WTC11 (cell line): ENCODE measurements at regions not wholly inside any gene's neighbourhood (a gene's known extent, or its start where the extent isn't known, plus 50 kb on each side); places are given as distances from the start of the nearest gene placed in this dataset.

ENCODE experiments used
- CREM ChIP-seq: sonication (generic); formaldehyde crosslinking; IDR thresholded peaks from 2 replicates; pipeline ENCODE4 v1.8.1; 2022; ENCODE audit warnings: mild to moderate bottlenecking, missing genetic modification reagents, moderate library complexity
- NR1H2 ChIP-seq: sonication (generic); formaldehyde crosslinking; IDR thresholded peaks from 2 replicates; pipeline ENCODE4 v1.9.0; 2021; ENCODE audit warnings: mild to moderate bottlenecking, moderate library complexity, missing genetic modification reagents
- SP1 ChIP-seq: sonication (generic); formaldehyde crosslinking; conservative IDR thresholded peaks from 2 replicates; pipeline ENCODE4 v1.8.1; 2022; ENCODE audit warnings: missing genetic modification reagents
- TCF7 ChIP-seq: sonication (generic); formaldehyde crosslinking; IDR thresholded peaks from 2 replicates; pipeline ENCODE4 v1.8.0; 2022; ENCODE audit warnings: mild to moderate bottlenecking, low read depth, missing genetic modification reagents, moderate library complexity
- ZNF232 ChIP-seq: sonication (generic); formaldehyde crosslinking; IDR thresholded peaks from 2 replicates; pipeline ENCODE4 v1.8.0; 2022; ENCODE audit warnings: mild to moderate bottlenecking, missing genetic modification reagents
- TF ChIP-seq, protein P1 (sequence below): sonication (generic); formaldehyde crosslinking; IDR thresholded peaks from 2 replicates; pipeline ENCODE4 v1.8.1; 2022; ENCODE audit warnings: low read depth, missing genetic modification reagents, borderline replicate concordance
- TF ChIP-seq, protein P2 (sequence below): fragments of 200-600 bp; IDR thresholded peaks from 2 replicates; pipeline ENCODE4 v1.8.0; 2022; ENCODE audit warnings: antibody characterized with exemption

DNA sequence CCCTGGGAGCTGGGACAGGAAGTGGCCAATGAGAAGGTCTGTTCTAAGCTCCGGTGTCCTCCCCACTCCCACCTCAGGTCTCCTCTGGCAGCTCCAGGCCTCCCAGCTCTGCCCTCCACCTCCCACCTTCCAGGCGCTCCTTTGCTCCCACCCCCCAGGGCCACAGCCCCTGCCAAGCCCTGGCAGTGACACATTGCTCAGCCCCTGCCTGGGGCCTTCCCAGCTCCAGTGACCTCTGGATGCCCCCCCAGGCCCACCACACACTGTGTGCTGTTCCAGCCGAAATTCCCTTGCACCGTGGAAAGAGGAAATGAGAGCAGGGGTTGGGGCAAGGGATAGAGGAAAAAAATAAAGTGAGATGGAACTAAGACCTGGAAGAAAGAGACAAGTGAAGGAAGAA is 289.6 kb downstream of the CYP26B1 start:
- TF ChIP-seq ZNF232 (CRISPR knock-in tag), result no peak
- TF ChIP-seq CREM (CRISPR knock-in tag), result no peak
- TF ChIP-seq, protein P1, sequence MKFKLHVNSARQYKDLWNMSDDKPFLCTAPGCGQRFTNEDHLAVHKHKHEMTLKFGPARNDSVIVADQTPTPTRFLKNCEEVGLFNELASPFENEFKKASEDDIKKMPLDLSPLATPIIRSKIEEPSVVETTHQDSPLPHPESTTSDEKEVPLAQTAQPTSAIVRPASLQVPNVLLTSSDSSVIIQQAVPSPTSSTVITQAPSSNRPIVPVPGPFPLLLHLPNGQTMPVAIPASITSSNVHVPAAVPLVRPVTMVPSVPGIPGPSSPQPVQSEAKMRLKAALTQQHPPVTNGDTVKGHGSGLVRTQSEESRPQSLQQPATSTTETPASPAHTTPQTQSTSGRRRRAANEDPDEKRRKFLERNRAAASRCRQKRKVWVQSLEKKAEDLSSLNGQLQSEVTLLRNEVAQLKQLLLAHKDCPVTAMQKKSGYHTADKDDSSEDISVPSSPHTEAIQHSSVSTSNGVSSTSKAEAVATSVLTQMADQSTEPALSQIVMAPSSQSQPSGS (CRISPR knock-in tag), result no peak
- TF ChIP-seq, protein P2, sequence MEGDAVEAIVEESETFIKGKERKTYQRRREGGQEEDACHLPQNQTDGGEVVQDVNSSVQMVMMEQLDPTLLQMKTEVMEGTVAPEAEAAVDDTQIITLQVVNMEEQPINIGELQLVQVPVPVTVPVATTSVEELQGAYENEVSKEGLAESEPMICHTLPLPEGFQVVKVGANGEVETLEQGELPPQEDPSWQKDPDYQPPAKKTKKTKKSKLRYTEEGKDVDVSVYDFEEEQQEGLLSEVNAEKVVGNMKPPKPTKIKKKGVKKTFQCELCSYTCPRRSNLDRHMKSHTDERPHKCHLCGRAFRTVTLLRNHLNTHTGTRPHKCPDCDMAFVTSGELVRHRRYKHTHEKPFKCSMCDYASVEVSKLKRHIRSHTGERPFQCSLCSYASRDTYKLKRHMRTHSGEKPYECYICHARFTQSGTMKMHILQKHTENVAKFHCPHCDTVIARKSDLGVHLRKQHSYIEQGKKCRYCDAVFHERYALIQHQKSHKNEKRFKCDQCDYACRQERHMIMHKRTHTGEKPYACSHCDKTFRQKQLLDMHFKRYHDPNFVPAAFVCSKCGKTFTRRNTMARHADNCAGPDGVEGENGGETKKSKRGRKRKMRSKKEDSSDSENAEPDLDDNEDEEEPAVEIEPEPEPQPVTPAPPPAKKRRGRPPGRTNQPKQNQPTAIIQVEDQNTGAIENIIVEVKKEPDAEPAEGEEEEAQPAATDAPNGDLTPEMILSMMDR, result no peak
- TF ChIP-seq SP1, result no peak
- TF ChIP-seq NR1H2 (CRISPR knock-in tag), result no peak
- TF ChIP-seq TCF7, result no peak
